ENCODE measurements at regions not wholly inside any gene's neighbourhood (a gene's known extent, or its start where the extent isn't known, plus 50 kb on each side); places are given as distances from the start of the nearest gene placed in this dataset.

- Histone ChIP-seq H3K79me2 (ENCODE audit: control insufficient read depth, insufficient read depth, low read length) (no peaks in the 10 kb centered on the region), H4K20me1 (replicated peaks; ENCODE audit: control insufficient read depth, extremely low read depth, insufficient read depth, low read length) (no peaks in the 10 kb centered on the region), H3K4me2 (ENCODE audit: insufficient read depth, low read length) (no peak overlapping the region), H3K4me1 (ENCODE audit: control insufficient read depth, extremely low read depth, insufficient read depth, low read length) (no peaks in the 10 kb centered on the region), H3K9me1 (replicated peaks; ENCODE audit: control insufficient read depth, extremely low read depth, insufficient read depth, low read length) (no peaks in the 10 kb centered on the region), H3K9ac (replicated peaks; ENCODE audit: extremely low read depth, insufficient read depth, low read length) (no peak overlapping the region), H2AFZ (ENCODE audit: low read depth, low read length) (no peak overlapping the region), H3K36me3 (ENCODE audit: control insufficient read depth in 2 of 2, extremely low read depth in 1 of 2, insufficient read depth in 2 of 2, low read length in 2 of 2) (no peaks in the 10 kb centered on the region), H3K4me3 (replicated peaks in 1 of 3; ENCODE audit: insufficient read depth in 1 of 3, low read depth in 1 of 3, low read length in 3 of 3) (no peak overlapping the region), H3K27me3 (ENCODE audit: control insufficient read depth in 2 of 2, insufficient read depth in 2 of 2, low read length in 2 of 2) (no peaks in the 10 kb centered on the region), H3K27ac (ENCODE audit: insufficient read depth, low read depth, low read length) (no peak overlapping the region), H3K9me3 (replicated peaks; ENCODE audit: control insufficient read depth, insufficient read depth, low read length) (no peaks in the 10 kb centered on the region)
- POLR2A ChIA-PET = no interaction called here
- BruUV-seq (replicated peaks) = no TSS peak
- TF ChIP-seq FOS (IDR thresholded peaks at IDR 0.05; ENCODE audit: borderline replicate concordance, insufficient read depth, low read length) = no peak
- TF ChIP-seq GATA2 (IDR thresholded peaks at IDR 0.05; ENCODE audit: insufficient read depth, insufficient read length, low read depth, low read length) = no peak
- no peak for TF ChIP-seq CTCF (IDR thresholded peaks at IDR 0.05; ENCODE audit: extremely low read depth in 1 of 2, insufficient read depth in 1 of 2, low read depth in 1 of 2, low read length in 2 of 2)
- no peak for TF ChIP-seq MAX (IDR thresholded peaks at IDR 0.05; ENCODE audit: insufficient read depth, insufficient read length)
- TF ChIP-seq JUN (IDR thresholded peaks at IDR 0.05; ENCODE audit: borderline replicate concordance, insufficient read depth, insufficient read length, low read depth) = no peak
- TF ChIP-seq POLR2A (IDR thresholded peaks at IDR 0.05; ENCODE audit: low read depth, low read length) = no peak
- TF ChIP-seq EZH2 (IDR thresholded peaks at IDR 0.05; ENCODE audit: borderline replicate concordance, low read depth, low read length, severe bottlenecking) = no peak
- TF ChIP-seq POLR2AphosphoS5 (IDR thresholded peaks at IDR 0.05; ENCODE audit: insufficient read depth, low read depth, low read length) = no peak
- TF ChIP-seq MYC (IDR thresholded peaks at IDR 0.05; ENCODE audit: low read depth, low read length) = no peak
- FAIRE-seq = no peak
- DNase-seq (ENCODE audit: low read depth, low spot score) = no peak
- intact Hi-C loops (cut with micrococcal nuclease) (loop anchor here (2.0 kb wide), 1 partner anchor 37 kb away; no protein-coding TSS in a partner anchor), dilution Hi-C loops (cut with MboI; ENCODE audit: extremely low pct_ligation_motif_present, low sequenced_read_pairs) (no loop called here)
- CTCF ChIA-PET = no interaction called here
Observed at GRCh38 chr9:2523591-2523990, 98.0 kb upstream of the VLDLR start.
